ENCODE measurements at regions not wholly inside any gene's neighbourhood (a gene's known extent, or its start where the extent isn't known, plus 50 kb on each side); places are given as distances from the start of the nearest gene placed in this dataset.

DNA sequence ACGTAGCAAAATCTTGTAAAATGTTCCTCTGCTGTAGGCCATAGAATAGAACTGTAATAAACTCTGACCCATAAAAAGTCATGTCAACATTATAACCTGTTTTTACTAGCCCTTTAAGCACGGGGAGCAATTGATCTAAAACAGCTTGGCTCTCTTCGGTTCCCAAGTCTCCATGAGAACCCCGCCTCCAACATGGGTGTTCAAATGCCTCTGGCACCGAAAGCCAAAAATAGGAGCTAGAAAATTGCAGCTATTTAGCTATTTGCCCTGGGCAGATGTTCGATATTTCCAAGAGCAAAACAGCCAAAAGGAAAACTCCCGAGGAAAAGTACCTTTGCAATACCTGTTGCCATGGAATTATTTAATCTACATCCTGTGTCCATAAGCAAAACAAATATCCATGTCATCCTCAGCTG lies 563.1 kb downstream of the EFNB2 start:
- H3K36me3 ChIP-seq: no peaks in the 10 kb centered on the region
- no peak overlapping the region for H3K4me3 ChIP-seq
- H3K27ac ChIP-seq: no peak overlapping the region
- TF ChIP-seq, protein P1, sequence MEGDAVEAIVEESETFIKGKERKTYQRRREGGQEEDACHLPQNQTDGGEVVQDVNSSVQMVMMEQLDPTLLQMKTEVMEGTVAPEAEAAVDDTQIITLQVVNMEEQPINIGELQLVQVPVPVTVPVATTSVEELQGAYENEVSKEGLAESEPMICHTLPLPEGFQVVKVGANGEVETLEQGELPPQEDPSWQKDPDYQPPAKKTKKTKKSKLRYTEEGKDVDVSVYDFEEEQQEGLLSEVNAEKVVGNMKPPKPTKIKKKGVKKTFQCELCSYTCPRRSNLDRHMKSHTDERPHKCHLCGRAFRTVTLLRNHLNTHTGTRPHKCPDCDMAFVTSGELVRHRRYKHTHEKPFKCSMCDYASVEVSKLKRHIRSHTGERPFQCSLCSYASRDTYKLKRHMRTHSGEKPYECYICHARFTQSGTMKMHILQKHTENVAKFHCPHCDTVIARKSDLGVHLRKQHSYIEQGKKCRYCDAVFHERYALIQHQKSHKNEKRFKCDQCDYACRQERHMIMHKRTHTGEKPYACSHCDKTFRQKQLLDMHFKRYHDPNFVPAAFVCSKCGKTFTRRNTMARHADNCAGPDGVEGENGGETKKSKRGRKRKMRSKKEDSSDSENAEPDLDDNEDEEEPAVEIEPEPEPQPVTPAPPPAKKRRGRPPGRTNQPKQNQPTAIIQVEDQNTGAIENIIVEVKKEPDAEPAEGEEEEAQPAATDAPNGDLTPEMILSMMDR (IDR thresholded peaks at IDR 0.05): no peak
- no peaks in the 10 kb centered on the region for H3K4me1 ChIP-seq
- no peak for DNase-seq (ENCODE audit: low spot score)
- no peaks in the 10 kb centered on the region for H3K9me3 ChIP-seq
- no peaks in the 10 kb centered on the region for H3K27me3 ChIP-seq

DNA sequence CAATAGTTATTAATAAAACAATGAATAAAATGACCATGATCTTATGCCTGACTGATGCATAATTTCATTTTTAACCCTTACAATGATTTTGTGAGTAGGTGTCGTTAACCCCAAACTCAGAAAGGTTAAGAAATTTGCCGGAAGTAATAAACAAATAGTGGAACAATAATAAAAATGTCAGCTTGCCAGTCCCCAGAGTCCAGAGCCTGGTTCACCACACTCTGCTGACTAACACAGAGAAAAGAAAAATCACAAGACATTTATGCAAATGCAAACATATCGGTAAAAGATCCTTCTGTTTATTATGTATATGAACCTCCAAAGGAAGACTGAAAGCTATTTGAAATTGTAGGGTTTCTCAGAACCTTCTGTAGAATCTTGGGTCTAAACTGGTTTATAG lies 563.7 kb downstream of the EFNB2 start:
- Histone ChIP-seq H3K4me1 (no peaks in the 10 kb centered on the region), H3K27me3 (no peaks in the 10 kb centered on the region), H3K27ac (no peak overlapping the region), H3K9me3 (no peaks in the 10 kb centered on the region), H3K36me3 (no peaks in the 10 kb centered on the region), H3K4me3 (no peak overlapping the region)
- TF ChIP-seq, protein P1 (IDR thresholded peaks at IDR 0.05): no peak
- no peak for DNase-seq (ENCODE audit: low spot score)

DNA sequence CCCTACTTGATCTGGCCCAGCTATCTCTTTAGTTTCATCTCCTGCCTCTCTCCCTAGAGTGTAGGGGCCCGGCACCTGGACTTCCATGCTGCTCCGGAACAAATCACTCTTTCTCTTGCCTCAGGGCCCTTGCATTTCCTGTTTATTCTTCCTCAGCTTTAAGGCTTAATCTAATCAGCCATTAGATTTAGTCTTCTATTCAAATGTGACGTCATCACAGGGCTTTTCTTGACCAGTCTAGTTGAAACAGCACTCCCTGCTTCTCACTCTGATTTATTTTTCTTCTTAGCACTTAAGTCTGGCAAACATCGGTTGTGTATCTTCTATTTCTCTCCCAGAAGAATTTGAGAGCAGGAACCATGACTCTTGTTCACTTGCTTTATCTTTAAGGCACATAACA lies 564.1 kb downstream of the EFNB2 start:
- Histone ChIP-seq H3K9me3 (no peaks in the 10 kb centered on the region), H3K36me3 (no peaks in the 10 kb centered on the region), H3K4me1 (no peaks in the 10 kb centered on the region), H3K27me3 (no peaks in the 10 kb centered on the region), H3K4me3 (no peak overlapping the region), H3K27ac (no peak overlapping the region)
- TF ChIP-seq, protein P1 (IDR thresholded peaks at IDR 0.05): no peak
- DNase-seq (ENCODE audit: low spot score): no peak

DNA sequence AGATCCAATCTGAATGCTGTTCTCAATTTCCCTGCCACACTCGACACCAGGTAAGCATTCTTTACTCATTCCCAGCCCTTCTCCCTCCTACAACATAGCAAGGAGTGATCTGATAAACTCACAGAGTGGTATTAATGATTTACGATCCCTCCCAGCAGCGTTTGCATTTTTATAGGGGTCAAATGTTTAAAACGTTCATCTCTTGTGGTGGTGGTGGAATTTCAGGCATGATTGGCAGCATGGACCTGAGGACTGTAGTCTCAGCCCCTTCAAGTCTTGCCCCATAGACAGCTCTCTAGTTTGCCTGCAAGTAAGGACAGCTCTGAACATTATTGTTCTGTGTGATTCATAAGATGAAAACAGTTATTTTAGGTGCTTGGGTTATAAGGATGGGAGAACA lies 565.7 kb downstream of the EFNB2 start:
- DNase-seq (ENCODE audit: low spot score): no peak
- Histone ChIP-seq H3K9me3 (no peaks in the 10 kb centered on the region), H3K36me3 (no peaks in the 10 kb centered on the region), H3K27ac (no peak overlapping the region), H3K4me1 (no peaks in the 10 kb centered on the region), H3K27me3 (no peaks in the 10 kb centered on the region), H3K4me3 (no peak overlapping the region)
- TF ChIP-seq, protein P1 (IDR thresholded peaks at IDR 0.05): no peak

DNA sequence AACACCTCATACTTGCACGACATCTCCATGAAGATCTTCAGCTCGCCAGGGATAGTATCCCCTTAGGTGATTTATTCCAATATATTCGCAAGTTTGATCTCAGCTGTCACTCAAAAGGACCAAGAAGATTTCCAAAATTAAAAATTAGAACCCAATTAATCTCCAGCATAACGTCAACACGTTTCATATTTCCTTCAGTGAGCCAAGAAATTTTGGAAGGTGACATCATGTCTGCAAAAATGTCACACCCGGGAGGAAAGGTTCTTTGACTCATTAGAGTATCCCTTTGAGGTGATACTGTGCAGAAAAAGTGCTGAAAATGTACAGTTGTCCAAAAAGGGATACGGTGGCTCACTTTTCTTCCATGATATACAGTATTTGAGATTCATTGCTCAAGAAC lies 569.6 kb downstream of the EFNB2 start:
- Histone ChIP-seq H3K4me1 (no peaks in the 10 kb centered on the region), H3K27ac (no peak overlapping the region), H3K27me3 (no peaks in the 10 kb centered on the region), H3K9me3 (no peaks in the 10 kb centered on the region), H3K36me3 (no peaks in the 10 kb centered on the region), H3K4me3 (no peak overlapping the region)
- no peak for DNase-seq (ENCODE audit: low spot score)
- TF ChIP-seq, protein P1 (IDR thresholded peaks at IDR 0.05): no peak

DNA sequence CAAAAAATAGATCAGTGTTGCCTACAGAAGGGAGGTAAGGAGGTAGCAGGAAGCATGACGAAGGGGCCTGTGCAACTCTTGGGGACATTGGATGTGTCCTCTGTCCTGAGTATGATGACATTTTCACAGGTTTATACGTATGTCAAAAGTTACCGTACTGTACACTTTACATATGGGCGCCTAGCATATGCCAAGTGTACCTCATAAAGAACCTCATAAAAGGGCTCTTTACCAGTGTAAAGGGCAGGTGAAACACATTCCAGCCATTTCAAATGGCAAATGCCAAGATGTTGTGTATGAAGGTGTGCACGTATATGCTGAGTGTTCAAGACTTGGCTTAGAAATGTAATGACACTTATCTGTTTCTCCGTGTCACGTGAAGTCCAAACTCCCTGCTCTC lies 573.4 kb downstream of the EFNB2 start:
- Histone ChIP-seq H3K36me3 (no peaks in the 10 kb centered on the region), H3K4me3 (no peak overlapping the region), H3K27ac (no peak overlapping the region), H3K27me3 (no peaks in the 10 kb centered on the region), H3K9me3 (no peaks in the 10 kb centered on the region), H3K4me1 (no peaks in the 10 kb centered on the region)
- no peak for DNase-seq (ENCODE audit: low spot score)
- TF ChIP-seq, protein P1 (IDR thresholded peaks at IDR 0.05): no peak

Measured in right atrium auricular region (tissue), 2 donors.